ENCODE measurements at regions not wholly inside any gene's neighbourhood (a gene's known extent, or its start where the extent isn't known, plus 50 kb on each side); places are given as distances from the start of the nearest gene placed in this dataset.

DNA sequence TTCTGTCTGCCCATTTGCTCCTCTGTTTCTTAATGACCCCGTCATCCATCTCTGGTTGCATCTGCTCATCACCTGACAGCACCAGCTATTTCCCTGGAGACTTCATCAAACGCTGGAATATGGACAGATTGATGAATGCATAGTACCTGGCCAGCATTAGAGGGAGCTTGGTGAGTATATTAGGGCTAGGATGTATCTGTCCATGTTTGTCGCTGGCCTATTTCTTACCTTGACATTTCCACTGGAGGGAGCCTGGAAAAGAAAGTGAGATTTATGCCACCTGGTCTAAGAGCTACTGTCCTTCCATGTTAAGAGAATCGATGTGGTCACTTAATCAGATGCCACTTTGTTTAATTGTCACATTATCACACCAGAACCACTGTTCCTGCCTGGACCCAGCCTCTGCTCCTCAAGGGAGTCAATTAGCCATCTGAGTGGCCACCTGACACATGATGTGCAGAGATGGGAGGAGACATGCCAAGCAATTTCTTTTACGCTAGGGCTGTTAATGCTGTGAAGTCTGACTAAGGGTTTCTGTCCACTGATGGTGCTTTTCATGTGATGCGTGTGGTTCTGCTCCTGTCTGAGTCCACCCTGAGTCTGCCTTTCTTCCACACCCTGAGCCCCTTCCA lies 75.3 kb upstream of the SFSWAP start:
- peaks cover 0 to 11% of the 10 kb centered on the region in 2 experiments for H3K9me3 ChIP-seq (ENCODE audit: control insufficient read depth in 1 of 2, insufficient read depth in 1 of 2, low read length in 2 of 2)
- intact Hi-C loops (cut with DNase I, micrococcal nuclease): no loop called here
- no peak overlapping the region for H3K4me3 ChIP-seq (ENCODE audit: low read length)
- Mint-ChIP-seq H3K4me3 (no peak overlapping the region), H3K27me3 (peaks cover 40% of the 10 kb centered on the region), H3K9me3 (no peaks in the 10 kb centered on the region), H3K36me3 (ENCODE audit: low read depth) (no peaks in the 10 kb centered on the region), H3K27ac (no peak overlapping the region), H3K4me1 (ENCODE audit: low read depth) (no peaks in the 10 kb centered on the region)
- no peak for DNase-seq
- no peak for ATAC-seq (ENCODE audit: poor library complexity)
- H3K27me3 ChIP-seq (ENCODE audit: control insufficient read depth in 1 of 2, insufficient read depth in 2 of 2, low read length in 2 of 2): peaks cover 0 to 7% of the 10 kb centered on the region in 2 experiments
- ChIA-PET CTCF (no interaction called here), POLR2A (no interaction called here)
- TF ChIP-seq, protein P1, sequence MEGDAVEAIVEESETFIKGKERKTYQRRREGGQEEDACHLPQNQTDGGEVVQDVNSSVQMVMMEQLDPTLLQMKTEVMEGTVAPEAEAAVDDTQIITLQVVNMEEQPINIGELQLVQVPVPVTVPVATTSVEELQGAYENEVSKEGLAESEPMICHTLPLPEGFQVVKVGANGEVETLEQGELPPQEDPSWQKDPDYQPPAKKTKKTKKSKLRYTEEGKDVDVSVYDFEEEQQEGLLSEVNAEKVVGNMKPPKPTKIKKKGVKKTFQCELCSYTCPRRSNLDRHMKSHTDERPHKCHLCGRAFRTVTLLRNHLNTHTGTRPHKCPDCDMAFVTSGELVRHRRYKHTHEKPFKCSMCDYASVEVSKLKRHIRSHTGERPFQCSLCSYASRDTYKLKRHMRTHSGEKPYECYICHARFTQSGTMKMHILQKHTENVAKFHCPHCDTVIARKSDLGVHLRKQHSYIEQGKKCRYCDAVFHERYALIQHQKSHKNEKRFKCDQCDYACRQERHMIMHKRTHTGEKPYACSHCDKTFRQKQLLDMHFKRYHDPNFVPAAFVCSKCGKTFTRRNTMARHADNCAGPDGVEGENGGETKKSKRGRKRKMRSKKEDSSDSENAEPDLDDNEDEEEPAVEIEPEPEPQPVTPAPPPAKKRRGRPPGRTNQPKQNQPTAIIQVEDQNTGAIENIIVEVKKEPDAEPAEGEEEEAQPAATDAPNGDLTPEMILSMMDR (IDR thresholded peaks at IDR 0.05): no peak
- no peaks in the 10 kb centered on the region for H3K4me1 ChIP-seq (ENCODE audit: insufficient read depth, low read length)
- no peaks in the 10 kb centered on the region for H3K36me3 ChIP-seq (ENCODE audit: insufficient read depth, low read length)
- H3K27ac ChIP-seq (ENCODE audit: low read depth in 1 of 2, low read length in 2 of 2): no peak overlapping the region

DNA sequence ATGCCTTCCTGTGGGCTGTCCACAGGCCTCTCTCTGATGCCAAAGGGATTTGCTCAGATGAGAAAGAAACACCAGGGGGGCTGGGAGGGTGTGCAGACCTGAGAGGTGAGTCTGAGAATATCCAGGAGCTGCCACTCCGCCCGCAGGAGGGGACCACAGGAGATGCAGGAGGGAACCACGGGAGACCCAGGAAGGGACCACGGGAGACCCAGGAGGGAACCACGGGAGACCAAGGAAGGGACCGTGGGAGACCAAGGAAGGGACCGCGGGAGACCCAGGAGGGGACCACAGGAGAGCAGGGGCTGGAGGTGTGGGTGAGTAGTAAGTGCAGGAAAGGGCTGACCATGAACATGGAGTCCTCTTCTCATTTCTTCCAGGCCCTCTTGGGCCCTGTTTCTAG lies 74.6 kb upstream of the SFSWAP start:
- no peak overlapping the region for H3K27ac Mint-ChIP-seq
- intact Hi-C loops (cut with DNase I, micrococcal nuclease): no loop called here
- peaks cover 0 to 11% of the 10 kb centered on the region in 2 experiments for H3K9me3 ChIP-seq (ENCODE audit: control insufficient read depth in 1 of 2, insufficient read depth in 1 of 2, low read length in 2 of 2)
- no peak overlapping the region for H3K4me3 Mint-ChIP-seq
- CTCF ChIA-PET: no interaction called here
- H3K4me1 Mint-ChIP-seq (ENCODE audit: low read depth): no peaks in the 10 kb centered on the region
- H3K27me3 ChIP-seq (ENCODE audit: control insufficient read depth in 1 of 2, insufficient read depth in 2 of 2, low read length in 2 of 2): peaks cover 0 to 7% of the 10 kb centered on the region in 2 experiments
- H3K36me3 ChIP-seq (ENCODE audit: insufficient read depth, low read length): no peaks in the 10 kb centered on the region
- POLR2A ChIA-PET: no interaction called here
- no peak for ATAC-seq (ENCODE audit: poor library complexity)
- DNase-seq: no peak
- H3K36me3 Mint-ChIP-seq (ENCODE audit: low read depth): no peaks in the 10 kb centered on the region
- no peak overlapping the region for H3K4me3 ChIP-seq (ENCODE audit: low read length)
- no peaks in the 10 kb centered on the region for H3K4me1 ChIP-seq (ENCODE audit: insufficient read depth, low read length)
- H3K9me3 Mint-ChIP-seq: no peaks in the 10 kb centered on the region
- H3K27ac ChIP-seq (ENCODE audit: low read depth in 1 of 2, low read length in 2 of 2): no peak overlapping the region
- peaks cover 36% of the 10 kb centered on the region for H3K27me3 Mint-ChIP-seq
- TF ChIP-seq, protein P1 (IDR thresholded peaks at IDR 0.05): no peak

DNA sequence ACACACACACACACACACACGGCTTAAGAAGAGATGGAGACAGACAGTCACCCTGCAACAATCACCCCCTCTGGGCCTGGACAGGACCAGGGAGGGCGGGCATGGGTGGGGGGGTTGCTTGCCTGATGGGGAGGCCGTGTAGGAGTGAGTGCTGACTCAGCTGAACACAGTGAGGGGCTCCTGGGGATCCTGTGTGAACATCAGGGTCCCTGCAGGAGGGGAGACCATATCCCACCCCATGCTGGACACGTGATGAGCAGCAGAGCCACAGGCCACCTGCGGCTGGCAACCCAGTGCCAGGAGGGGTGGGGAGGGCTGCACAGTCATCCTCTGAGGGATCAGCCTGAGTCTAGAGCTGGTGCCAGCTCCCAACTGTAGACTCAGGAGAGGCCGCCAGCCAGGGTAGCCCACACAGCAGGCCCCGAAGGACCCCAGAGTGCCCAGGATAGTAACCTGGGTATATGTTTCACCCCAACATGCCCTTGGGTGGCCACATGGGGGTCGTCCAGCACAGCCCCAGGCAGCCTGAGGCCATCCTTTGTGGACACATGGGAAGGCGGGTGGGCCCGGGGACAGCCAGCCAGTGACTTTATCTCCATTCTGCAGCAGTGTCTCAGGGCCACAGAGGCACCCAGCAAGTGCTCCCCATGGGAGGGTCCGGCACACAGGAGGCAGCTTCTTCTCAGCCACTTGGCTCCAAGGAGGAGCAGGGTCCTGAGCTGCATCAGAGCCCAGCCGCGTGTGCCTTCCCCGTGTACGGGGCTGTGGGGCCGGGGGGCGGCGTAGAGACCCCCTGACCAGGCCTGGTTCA lies 73.7 kb upstream of the SFSWAP start:
- TF ChIP-seq, protein P1 (IDR thresholded peaks at IDR 0.05): no peak
- Histone ChIP-seq H3K27ac (ENCODE audit: low read depth in 1 of 2, low read length in 2 of 2) (no peak overlapping the region), H3K4me1 (ENCODE audit: insufficient read depth, low read length) (no peaks in the 10 kb centered on the region), H3K9me3 (ENCODE audit: control insufficient read depth in 1 of 2, insufficient read depth in 1 of 2, low read length in 2 of 2) (peaks cover 0 to 13% of the 10 kb centered on the region in 2 experiments), H3K27me3 (ENCODE audit: control insufficient read depth in 1 of 2, insufficient read depth in 2 of 2, low read length in 2 of 2) (peaks cover 0 to 7% of the 10 kb centered on the region in 2 experiments), H3K4me3 (ENCODE audit: low read length) (no peak overlapping the region), H3K36me3 (ENCODE audit: insufficient read depth, low read length) (no peaks in the 10 kb centered on the region)
- Mint-ChIP-seq H3K27me3 (peaks cover 32% of the 10 kb centered on the region), H3K4me1 (ENCODE audit: low read depth) (no peaks in the 10 kb centered on the region), H3K9me3 (no peaks in the 10 kb centered on the region), H3K27ac (no peak overlapping the region), H3K4me3 (no peak overlapping the region), H3K36me3 (ENCODE audit: low read depth) (no peaks in the 10 kb centered on the region)
- DNase-seq (no peak), ATAC-seq (ENCODE audit: poor library complexity) (no peak)
- ChIA-PET CTCF (no interaction called here), POLR2A (no interaction called here)
- intact Hi-C loops (cut with DNase I, micrococcal nuclease): no loop called here
